HG03571 (cell line): ENCODE measurements at regions not wholly inside any gene's neighbourhood (a gene's known extent, or its start where the extent isn't known, plus 50 kb on each side); places are given as distances from the start of the nearest gene placed in this dataset.

Experiments used
- ATAC-seq: cut with Tn5 transposase; IDR thresholded peaks from one replicate; pipeline ENCODE4 v1.9.1; 2021; ENCODE audit not compliant: unreplicated experiment

- no peak for ATAC-seq
Observed at GRCh38 chr4:96879527-96879926, 1039.6 kb downstream of the PDHA2 start.

GRCh38 chr4:96887857-96888256 is 1048.0 kb downstream of the PDHA2 start:
- no peak for ATAC-seq

- ATAC-seq, result no peak
Observed at GRCh38 chr4:96894621-96895020, 1054.7 kb downstream of the PDHA2 start.

- no peak for ATAC-seq
Observed at GRCh38 chr4:96895826-96896225, 1055.9 kb downstream of the PDHA2 start.

- no peak for ATAC-seq
Observed at GRCh38 chr4:96912716-96913115, 1072.8 kb downstream of the PDHA2 start.

- no peak for ATAC-seq
Observed at GRCh38 chr4:96913441-96914080, 1073.7 kb downstream of the PDHA2 start.

GRCh38 chr4:96916711-96917110 is 1076.8 kb downstream of the PDHA2 start:
- ATAC-seq, result no peak

GRCh38 chr4:96936886-96937285 is 1097.0 kb downstream of the PDHA2 start:
- no peak for ATAC-seq

GRCh38 chr4:96946552-96946951 is 1106.7 kb downstream of the PDHA2 start:
- no peak for ATAC-seq

GRCh38 chr4:96952610-96953009 is 1112.7 kb downstream of the PDHA2 start:
- no peak for ATAC-seq

GRCh38 chr4:96955226-96955625 is 1115.3 kb downstream of the PDHA2 start:
- ATAC-seq, result no peak

- ATAC-seq, result no peak
Observed at GRCh38 chr4:96955691-96956090, 1115.8 kb downstream of the PDHA2 start.

- ATAC-seq, result no peak
Observed at GRCh38 chr4:96969455-96969854, 1129.6 kb downstream of the PDHA2 start.

- no peak for ATAC-seq
Observed at GRCh38 chr4:96972920-96973319, 1133.0 kb downstream of the PDHA2 start.

GRCh38 chr4:96974295-96974694 is 1134.4 kb downstream of the PDHA2 start:
- ATAC-seq, result no peak

GRCh38 chr4:96983830-96984229 is 1143.9 kb downstream of the PDHA2 start:
- no peak for ATAC-seq

- no peak for ATAC-seq
Observed at GRCh38 chr4:96986816-96987215, 1146.9 kb downstream of the PDHA2 start.

GRCh38 chr4:96991083-96991482 is 1151.2 kb downstream of the PDHA2 start:
- no peak for ATAC-seq

GRCh38 chr4:96992443-96992842 is 1150.8 kb downstream of the STPG2 start:
- no peak for ATAC-seq

- no peak for ATAC-seq
Observed at GRCh38 chr4:96993560-96993959, 1149.7 kb downstream of the STPG2 start.

GRCh38 chr4:97003715-97004114 is 1139.6 kb downstream of the STPG2 start:
- ATAC-seq, result no peak

GRCh38 chr4:97013309-97013708 is 1130.0 kb downstream of the STPG2 start:
- ATAC-seq, result no peak

GRCh38 chr4:97013711-97014110 is 1129.6 kb downstream of the STPG2 start:
- no peak for ATAC-seq
